GM12874 (cell line): ENCODE measurements at regions not wholly inside any gene's neighbourhood (a gene's known extent, or its start where the extent isn't known, plus 50 kb on each side); places are given as distances from the start of the nearest gene placed in this dataset.

Source experiments
- TF ChIP-seq, protein P1 (sequence below): IDR thresholded peaks from 2 replicates; pipeline ENCODE4 v1.5.1; 2011; ENCODE audit warnings: low read depth, mild to moderate bottlenecking, control low read depth, low read length, moderate library complexity; ENCODE audit not compliant: insufficient read depth

DNA sequence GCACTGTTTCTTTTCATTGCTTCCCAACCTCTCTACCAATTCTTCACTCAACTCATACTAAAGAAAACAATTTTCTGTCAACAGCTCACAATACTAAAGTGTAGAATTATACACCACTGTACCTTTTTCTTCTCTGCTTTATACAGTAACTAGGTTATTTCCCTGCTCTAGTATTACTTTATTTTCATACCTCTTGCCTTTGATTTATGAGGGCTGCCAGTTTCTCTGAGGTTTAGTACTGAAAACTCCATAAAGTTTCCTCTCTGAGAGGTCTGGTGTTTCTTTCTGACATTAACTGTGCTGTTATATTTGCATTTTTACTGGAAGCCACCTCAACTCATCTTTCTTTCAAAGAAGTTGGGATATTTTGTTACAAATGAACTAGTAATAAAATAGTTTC is 63.0 kb upstream of the GRIP1 start:
- TF ChIP-seq, protein P1, sequence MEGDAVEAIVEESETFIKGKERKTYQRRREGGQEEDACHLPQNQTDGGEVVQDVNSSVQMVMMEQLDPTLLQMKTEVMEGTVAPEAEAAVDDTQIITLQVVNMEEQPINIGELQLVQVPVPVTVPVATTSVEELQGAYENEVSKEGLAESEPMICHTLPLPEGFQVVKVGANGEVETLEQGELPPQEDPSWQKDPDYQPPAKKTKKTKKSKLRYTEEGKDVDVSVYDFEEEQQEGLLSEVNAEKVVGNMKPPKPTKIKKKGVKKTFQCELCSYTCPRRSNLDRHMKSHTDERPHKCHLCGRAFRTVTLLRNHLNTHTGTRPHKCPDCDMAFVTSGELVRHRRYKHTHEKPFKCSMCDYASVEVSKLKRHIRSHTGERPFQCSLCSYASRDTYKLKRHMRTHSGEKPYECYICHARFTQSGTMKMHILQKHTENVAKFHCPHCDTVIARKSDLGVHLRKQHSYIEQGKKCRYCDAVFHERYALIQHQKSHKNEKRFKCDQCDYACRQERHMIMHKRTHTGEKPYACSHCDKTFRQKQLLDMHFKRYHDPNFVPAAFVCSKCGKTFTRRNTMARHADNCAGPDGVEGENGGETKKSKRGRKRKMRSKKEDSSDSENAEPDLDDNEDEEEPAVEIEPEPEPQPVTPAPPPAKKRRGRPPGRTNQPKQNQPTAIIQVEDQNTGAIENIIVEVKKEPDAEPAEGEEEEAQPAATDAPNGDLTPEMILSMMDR: no peak

DNA sequence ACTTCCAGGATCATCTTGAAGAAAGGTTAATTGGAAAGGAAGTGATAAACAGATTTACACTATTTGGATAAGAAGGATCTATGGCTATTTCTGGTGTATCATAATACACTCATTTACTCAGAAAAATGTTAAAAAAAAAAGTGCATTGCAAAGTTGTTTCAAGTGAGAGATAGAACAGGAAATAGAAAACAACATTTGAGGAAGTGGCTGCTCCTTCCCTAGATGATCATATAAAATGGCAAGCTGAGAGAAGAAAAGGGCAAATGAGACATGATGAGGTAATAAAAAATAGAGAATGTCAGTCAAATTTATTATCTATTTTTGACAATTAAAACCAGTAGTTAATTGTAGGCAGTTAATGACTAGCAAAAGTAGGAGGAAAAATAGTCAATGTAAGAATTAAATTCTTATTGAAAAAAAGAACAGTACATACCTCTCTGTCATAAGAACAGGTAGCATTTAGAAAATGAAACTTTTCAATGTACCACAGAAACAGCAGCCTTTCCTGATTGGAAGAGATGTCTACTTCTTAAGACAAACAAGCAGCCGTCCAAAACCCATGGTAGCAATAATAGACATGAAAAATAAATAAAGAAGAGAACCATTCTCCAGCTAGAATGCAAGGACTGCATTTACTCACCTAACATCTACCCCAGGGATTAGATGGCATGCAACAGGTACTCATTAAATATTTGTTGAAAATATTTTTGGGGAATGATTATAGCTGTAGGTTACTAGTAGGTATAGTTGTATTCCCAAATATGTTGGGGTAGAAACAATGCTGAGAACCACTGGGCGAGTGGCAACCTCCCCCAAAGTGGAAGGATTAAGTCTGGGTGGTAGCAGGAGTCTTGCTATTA is 63.9 kb upstream of the GRIP1 start:
- TF ChIP-seq, protein P1: no peak

DNA sequence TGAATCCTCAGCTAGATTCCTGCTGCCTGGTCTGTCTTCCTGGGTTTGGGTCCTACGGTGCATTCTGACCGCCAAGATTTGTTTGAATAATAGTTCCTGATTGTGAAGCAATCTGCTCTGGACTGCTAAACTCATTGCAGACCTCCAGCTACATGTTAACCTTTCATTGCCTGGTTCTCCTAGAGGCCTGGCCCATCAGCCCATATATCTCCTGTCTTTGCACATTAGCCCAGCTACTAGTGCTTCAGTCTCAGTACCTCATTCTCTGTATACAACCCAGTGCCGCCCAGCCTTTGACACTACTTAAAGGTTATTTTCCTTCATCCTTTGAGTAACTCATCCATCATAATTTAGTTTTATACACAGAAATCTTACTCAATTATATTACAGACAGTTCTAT is 65.6 kb upstream of the GRIP1 start:
- TF ChIP-seq, protein P1: no peak

DNA sequence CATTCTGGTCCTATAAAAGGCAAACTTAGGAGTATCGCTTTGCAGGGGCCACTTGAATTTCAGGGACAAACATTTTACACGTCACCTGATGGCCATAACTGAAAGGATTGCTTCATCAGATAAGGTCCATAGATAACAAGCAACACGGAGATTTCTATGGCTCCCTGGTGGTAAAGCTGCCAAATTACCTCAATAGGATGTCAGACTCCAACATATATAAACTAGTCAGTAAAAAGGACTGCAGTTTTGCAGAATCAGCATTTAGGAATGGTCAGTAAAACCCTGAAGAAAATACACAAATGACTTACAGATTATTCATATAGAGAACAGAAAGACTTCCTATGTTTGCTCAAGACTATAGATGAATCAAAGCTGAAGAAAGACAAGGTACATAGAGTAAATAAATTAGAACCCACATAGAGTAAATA is 66.1 kb upstream of the GRIP1 start:
- TF ChIP-seq, protein P1: no peak

DNA sequence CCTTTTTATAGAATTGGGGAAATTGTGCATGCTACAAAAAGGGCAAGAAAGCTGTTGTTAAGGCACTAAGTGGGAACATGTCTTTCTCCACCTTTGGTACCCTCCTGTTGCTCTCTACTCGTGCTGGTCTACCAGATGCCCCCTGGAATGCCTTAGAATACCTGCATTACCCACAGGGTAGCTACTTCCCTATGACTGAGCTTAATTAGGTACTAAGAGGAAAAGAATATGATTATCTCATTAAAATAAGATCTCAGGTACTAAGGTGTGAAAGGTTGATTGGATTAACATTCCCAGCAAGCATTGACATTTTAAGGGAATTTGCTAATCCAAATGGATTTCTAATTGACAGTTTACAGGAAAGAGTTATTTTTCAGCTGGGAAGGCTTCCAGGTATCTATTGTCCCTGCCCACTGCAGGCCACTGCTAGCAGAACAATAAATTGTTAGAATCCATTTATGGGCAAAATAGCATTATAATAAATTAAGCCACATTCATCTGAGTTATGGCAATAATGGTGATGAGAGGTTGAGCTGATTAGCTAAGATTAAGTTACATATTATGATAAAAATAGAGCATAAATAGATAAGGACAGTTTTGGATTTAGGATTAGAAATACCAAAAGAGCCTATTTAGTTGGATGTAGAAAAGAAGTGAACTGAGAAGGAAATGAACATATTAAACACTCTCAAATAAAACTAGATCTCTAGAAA is 67.8 kb upstream of the GRIP1 start:
- TF ChIP-seq, protein P1: no peak

DNA sequence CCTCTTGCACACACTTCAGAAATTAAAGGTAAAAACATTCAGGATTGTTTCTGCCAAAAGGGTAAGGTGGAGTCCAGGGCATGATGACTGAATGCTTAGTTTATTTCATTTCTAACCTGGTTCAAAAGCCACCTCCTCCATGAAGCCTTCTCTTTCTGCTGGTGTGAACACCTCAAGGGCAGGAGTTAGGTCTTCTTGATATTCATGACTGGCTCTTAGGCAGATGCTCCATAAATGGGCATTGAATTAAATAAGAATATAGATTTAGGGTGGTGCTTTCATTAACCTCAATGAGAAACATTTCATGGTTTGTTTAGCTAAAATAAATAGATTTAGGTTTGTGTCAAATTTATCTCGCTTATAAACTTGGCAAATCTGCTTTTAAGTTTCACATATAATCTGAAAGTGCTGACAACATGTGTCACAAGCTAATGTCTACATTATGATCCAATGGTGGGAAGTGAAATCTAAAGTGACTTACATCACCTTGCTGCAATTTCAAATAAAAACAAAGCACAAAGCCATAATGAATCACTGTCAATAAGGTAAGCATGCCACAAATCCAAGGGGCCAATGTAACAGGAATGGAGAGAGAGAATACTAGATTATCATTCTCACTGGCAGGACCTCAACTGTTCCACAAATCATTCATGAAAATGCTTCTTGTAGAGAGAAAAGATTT is 72.7 kb upstream of the GRIP1 start:
- TF ChIP-seq, protein P1: no peak

DNA sequence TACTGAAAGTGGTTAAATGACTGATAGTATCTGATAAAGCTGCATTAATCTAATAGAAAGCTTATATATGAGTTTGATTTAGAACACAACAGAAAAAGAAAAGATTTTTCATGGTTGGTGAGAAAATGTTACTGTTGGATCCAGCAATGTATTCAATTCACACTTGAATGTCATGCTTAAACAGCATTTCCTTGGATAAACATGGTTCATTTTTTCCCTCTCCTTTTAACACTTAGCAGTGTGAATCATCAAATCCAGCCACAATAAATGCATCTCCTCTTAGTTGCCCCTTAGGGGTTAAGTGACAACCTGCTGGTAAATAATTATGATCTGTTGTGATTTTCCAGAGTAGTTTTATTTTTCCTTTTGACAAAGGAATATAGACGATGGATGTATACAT is 74.9 kb upstream of the GRIP1 start:
- TF ChIP-seq, protein P1: no peak
